HFF-Myc (cell line): ENCODE measurements at regions not wholly inside any gene's neighbourhood (a gene's known extent, or its start where the extent isn't known, plus 50 kb on each side); places are given as distances from the start of the nearest gene placed in this dataset.

ENCODE experiments used
- DNase-seq: peaks from one replicate; pipeline ENCODE4 v3.0.0-alpha.2; 2011; ENCODE audit warnings: low read depth; ENCODE audit errors: extremely low read depth
- H3K4me3 ChIP-seq: replicated peaks from 2 replicates; pipeline ENCODE4 v1.5.1; 2011; ENCODE audit warnings: low read depth, mild to moderate bottlenecking, control low read depth, low read length
- TF ChIP-seq, protein P1 (sequence below): IDR thresholded peaks from 2 replicates; pipeline ENCODE4 v1.5.1; 2012; ENCODE audit warnings: mild to moderate bottlenecking, low read depth, low read length, control low read depth; ENCODE audit errors: missing control alignments

DNA sequence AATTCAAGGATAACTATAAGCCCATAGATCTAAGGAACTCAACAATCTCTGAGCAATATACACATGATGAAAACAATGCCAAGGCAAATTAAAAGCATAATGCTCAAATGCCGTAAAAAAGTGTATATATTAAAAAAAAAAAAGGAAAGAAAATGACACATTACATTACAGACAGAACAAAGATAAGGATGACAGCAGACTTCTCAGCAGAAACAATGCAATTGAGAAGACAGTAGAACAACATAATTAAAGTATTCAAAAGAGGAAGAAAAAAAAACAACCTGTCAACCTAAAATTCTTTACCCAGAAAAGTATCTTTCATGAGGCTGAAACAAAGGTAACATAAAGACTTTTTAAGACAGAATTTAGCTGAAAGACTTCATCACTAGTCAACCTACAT, 591.7 kb downstream of the ZNF608 start:
- no peak overlapping the region for H3K4me3 ChIP-seq
- TF ChIP-seq, protein P1, sequence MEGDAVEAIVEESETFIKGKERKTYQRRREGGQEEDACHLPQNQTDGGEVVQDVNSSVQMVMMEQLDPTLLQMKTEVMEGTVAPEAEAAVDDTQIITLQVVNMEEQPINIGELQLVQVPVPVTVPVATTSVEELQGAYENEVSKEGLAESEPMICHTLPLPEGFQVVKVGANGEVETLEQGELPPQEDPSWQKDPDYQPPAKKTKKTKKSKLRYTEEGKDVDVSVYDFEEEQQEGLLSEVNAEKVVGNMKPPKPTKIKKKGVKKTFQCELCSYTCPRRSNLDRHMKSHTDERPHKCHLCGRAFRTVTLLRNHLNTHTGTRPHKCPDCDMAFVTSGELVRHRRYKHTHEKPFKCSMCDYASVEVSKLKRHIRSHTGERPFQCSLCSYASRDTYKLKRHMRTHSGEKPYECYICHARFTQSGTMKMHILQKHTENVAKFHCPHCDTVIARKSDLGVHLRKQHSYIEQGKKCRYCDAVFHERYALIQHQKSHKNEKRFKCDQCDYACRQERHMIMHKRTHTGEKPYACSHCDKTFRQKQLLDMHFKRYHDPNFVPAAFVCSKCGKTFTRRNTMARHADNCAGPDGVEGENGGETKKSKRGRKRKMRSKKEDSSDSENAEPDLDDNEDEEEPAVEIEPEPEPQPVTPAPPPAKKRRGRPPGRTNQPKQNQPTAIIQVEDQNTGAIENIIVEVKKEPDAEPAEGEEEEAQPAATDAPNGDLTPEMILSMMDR: no peak
- no peak for DNase-seq

DNA sequence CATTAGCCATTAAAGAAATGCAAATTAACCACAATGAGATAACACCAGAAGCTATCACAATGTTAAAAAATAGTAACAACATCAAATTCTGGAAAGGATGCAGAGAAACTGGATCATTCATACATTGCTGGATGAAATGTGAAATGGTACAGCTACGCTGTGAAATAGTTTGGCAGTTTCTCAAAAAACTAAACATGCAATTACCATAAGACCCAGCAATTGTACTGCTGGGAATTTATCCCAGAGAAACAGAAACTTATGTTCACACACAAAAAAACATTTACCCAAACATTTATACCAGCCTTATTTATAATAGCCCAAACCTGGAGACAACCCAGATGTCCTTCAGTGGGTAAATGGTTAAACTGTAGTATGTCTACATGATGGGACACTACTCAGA, 592.9 kb downstream of the ZNF608 start:
- DNase-seq: no peak
- TF ChIP-seq, protein P1: no peak
- no peak overlapping the region for H3K4me3 ChIP-seq

DNA sequence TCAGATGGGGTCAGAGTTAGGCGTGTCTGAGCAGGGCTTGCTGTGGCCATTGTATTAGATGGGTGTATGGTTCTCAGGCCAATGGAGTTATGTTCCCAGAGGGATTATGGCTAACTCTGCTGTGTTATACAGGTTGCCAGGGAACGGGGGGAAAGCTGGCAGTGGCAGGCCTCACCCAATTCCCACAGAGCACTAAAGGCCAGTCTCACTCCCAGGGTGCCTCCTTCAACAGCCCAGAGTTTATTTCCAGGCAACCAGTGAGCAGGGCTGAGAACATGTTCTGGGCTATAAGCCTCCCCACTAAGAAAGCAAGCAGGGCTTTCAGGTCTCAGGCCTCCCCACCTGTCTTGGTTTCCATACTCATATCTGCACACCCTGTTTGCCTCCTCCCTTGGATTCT, 597.9 kb downstream of the ZNF608 start:
- no peak for DNase-seq
- TF ChIP-seq, protein P1: no peak
- H3K4me3 ChIP-seq: no peak overlapping the region

DNA sequence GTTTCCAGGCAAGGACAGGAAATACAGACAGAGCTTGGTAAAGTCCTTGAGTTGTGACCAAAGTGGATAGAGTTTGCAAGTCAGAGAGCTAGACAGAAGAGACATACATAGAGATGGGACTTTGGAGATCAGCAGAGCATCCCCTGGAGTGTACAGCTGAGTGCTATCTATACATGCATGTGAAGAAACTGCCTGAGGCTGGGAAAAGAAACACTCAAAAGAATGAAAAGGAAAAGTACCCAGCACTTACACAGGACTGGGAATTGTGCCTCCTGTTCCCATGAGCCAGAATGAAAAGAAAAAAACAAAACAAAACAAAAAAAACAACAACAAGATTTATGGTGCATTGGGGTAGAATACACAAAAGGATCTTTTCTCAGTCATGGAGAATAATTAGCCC, 606.4 kb downstream of the ZNF608 start:
- no peak for DNase-seq
- TF ChIP-seq, protein P1: no peak
- H3K4me3 ChIP-seq: no peak overlapping the region

DNA sequence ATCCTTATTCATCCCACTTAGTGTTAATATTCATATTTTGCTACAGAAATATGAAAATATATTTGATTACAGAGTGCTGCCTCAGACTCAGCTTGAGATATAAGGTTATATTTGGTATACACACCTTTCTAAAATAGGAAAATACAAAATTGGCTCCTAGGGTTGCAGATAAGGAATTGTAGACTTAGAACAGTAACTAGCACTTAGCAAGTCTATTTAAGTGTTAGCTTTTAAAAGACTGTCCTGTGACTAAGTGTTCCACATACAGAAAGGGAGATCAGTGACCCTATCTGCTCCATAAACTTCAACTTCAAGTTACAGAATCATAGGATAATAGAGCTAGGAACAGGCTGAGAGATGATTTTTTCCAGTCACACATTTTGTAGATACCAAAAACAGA, 607.0 kb downstream of the ZNF608 start:
- DNase-seq: no peak
- H3K4me3 ChIP-seq: no peak overlapping the region
- TF ChIP-seq, protein P1: no peak

DNA sequence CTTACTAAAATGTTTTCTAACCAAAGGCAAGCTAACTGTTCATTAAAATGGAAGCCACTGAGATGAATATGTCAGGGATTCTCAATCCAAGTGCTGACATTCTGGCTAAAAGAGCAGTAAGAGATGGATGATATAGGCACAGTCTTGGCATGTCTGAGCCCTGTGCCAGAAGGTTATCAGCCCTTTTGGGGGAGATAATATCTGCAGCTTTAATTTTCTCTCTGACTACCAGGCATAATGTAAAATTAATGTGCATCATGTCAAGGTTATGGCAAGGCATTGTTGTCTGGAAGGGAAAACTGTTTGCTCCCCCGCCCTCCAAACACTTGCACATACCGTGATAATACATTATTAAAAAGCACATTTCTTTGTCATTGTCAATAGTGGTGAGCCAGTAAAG, 609.8 kb downstream of the ZNF608 start:
- DNase-seq: no peak
- TF ChIP-seq, protein P1: no peak
- H3K4me3 ChIP-seq: no peak overlapping the region

DNA sequence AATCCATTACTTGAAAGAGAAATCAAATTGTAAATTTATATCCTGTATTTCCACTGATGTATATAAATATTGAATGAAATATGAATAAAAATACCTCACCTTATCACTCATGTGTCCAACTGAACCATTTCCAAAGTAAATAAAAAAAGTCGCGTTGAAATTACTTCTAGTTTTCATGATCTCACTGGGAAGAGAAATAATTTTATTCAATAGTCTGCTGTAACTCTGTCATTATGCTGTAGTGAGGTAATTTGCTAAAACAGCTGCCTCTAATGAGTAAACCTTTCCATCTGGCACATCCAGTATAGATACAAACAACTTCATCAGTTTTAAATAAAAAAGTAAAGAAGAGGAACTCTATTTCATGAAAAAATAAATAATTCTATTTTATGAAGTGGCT, 611.5 kb downstream of the ZNF608 start:
- TF ChIP-seq, protein P1: no peak
- no peak overlapping the region for H3K4me3 ChIP-seq
- DNase-seq: no peak
